COLO668 (cell line): ENCODE measurements at regions not wholly inside any gene's neighbourhood (a gene's known extent, or its start where the extent isn't known, plus 50 kb on each side); places are given as distances from the start of the nearest gene placed in this dataset.

Source experiments
- DNase-seq: peaks from one replicate; lab custom pipeline; 2025; ENCODE audit not compliant: unreplicated experiment; lab: John Stamatoyannopoulos, UW

GRCh38 chr4:108287834-108288413 lies 119.2 kb upstream of the LEF1 start:
- no peak for DNase-seq

- no peak for DNase-seq
These were observed 111.3 kb upstream of the LEF1 start for GRCh38 chr4:108280072-108280471.

GRCh38 chr4:108276690-108277089 lies 108.0 kb upstream of the LEF1 start:
- DNase-seq: no peak

- DNase-seq: no peak
These were observed 104.3 kb upstream of the LEF1 start for GRCh38 chr4:108272986-108273385.

GRCh38 chr4:108272561-108272960 lies 103.8 kb upstream of the LEF1 start:
- peak; percentile 13 for DNase-seq

GRCh38 chr4:108272046-108272445 lies 103.3 kb upstream of the LEF1 start:
- peak; percentile 6 for DNase-seq

- DNase-seq: no peak
These were observed 102.0 kb upstream of the LEF1 start for GRCh38 chr4:108270466-108271450.

- DNase-seq: no peak
These were observed 96.0 kb upstream of the LEF1 start for GRCh38 chr4:108264693-108265092.

- DNase-seq: no peak
These were observed 94.3 kb upstream of the LEF1 start for GRCh38 chr4:108263057-108263456.

GRCh38 chr4:108261026-108261425 lies 92.3 kb upstream of the LEF1 start:
- no peak for DNase-seq

- DNase-seq: no peak
These were observed 87.8 kb upstream of the LEF1 start for GRCh38 chr4:108256538-108256937.

- DNase-seq: no peak
These were observed 86.5 kb upstream of the LEF1 start for GRCh38 chr4:108255203-108255747.

- no peak for DNase-seq
These were observed 80.7 kb upstream of the LEF1 start for GRCh38 chr4:108249397-108249796.

- peak; percentile 92 for DNase-seq
These were observed 78.8 kb upstream of the LEF1 start for GRCh38 chr4:108247387-108248049.

GRCh38 chr4:108244606-108245005 lies 75.9 kb upstream of the LEF1 start:
- DNase-seq: no peak

- DNase-seq: no peak
These were observed 71.6 kb upstream of the LEF1 start for GRCh38 chr4:108240366-108240765.

GRCh38 chr4:108237693-108238092 lies 69.0 kb upstream of the LEF1 start:
- no peak for DNase-seq

- no peak for DNase-seq
These were observed 67.5 kb upstream of the LEF1 start for GRCh38 chr4:108236264-108236663.

GRCh38 chr4:108227923-108228322 lies 59.2 kb upstream of the LEF1 start:
- DNase-seq: no peak

GRCh38 chr4:108224611-108225053 lies 55.9 kb upstream of the LEF1 start:
- DNase-seq: no peak

- no peak for DNase-seq
These were observed 54.6 kb upstream of the LEF1 start for GRCh38 chr4:108223313-108223712.
